NCI-H2196 (cell line): ENCODE measurements at regions not wholly inside any gene's neighbourhood (a gene's known extent, or its start where the extent isn't known, plus 50 kb on each side); places are given as distances from the start of the nearest gene placed in this dataset.

Experiments used
- DNase-seq: peaks from one replicate; lab custom pipeline; 2025; ENCODE audit not compliant: unreplicated experiment; lab: John Stamatoyannopoulos, UW

GRCh38 chr7:45973725-45974532 lies 52.9 kb upstream of the IGFBP3 start:
- DNase-seq = no peak

- DNase-seq = no peak
These were observed 51.7 kb upstream of the IGFBP3 start for GRCh38 chr7:45972629-45973312.

GRCh38 chr7:45971661-45972175 lies 50.6 kb upstream of the IGFBP3 start:
- no peak for DNase-seq

GRCh38 chr7:45971171-45971570 lies 50.1 kb upstream of the IGFBP3 start:
- DNase-seq = no peak
